ENCODE measurements at regions not wholly inside any gene's neighbourhood (a gene's known extent, or its start where the extent isn't known, plus 50 kb on each side); places are given as distances from the start of the nearest gene placed in this dataset.

- DNase-seq (ENCODE audit: low spot score): no peak
Observed at GRCh38 chr15:39125226-39125625, 455.7 kb upstream of the THBS1 start.

- peak; percentile 31 for DNase-seq (ENCODE audit: low spot score)
Observed at GRCh38 chr15:39125904-39126303, 455.0 kb upstream of the THBS1 start.

GRCh38 chr15:39127151-39127790, 453.6 kb upstream of the THBS1 start:
- DNase-seq (ENCODE audit: low spot score): no peak

- peak; percentile 83 for DNase-seq (ENCODE audit: low spot score)
Observed at GRCh38 chr15:39127925-39128617, 452.8 kb upstream of the THBS1 start.

- DNase-seq (ENCODE audit: low spot score): no peak
Observed at GRCh38 chr15:39128746-39129145, 452.1 kb upstream of the THBS1 start.

GRCh38 chr15:39130556-39131379, 450.1 kb upstream of the THBS1 start:
- no peak for DNase-seq (ENCODE audit: low spot score)

GRCh38 chr15:39131609-39132008, 449.3 kb upstream of the THBS1 start:
- no peak for DNase-seq (ENCODE audit: low spot score)

- DNase-seq (ENCODE audit: low spot score): no peak
Observed at GRCh38 chr15:39132070-39132469, 448.8 kb upstream of the THBS1 start.

GRCh38 chr15:39132954-39133600, 447.8 kb upstream of the THBS1 start:
- DNase-seq (ENCODE audit: low spot score): no peak

GRCh38 chr15:39134282-39134681, 446.6 kb upstream of the THBS1 start:
- DNase-seq (ENCODE audit: low spot score): no peak

- DNase-seq (ENCODE audit: low spot score): no peak
Observed at GRCh38 chr15:39135989-39136388, 444.9 kb upstream of the THBS1 start.

GRCh38 chr15:39139431-39140059, 441.3 kb upstream of the THBS1 start:
- no peak for DNase-seq (ENCODE audit: low spot score)

- peak; percentile 30 for DNase-seq (ENCODE audit: low spot score)
Observed at GRCh38 chr15:39140060-39140604, 440.7 kb upstream of the THBS1 start.

- DNase-seq (ENCODE audit: low spot score): no peak
Observed at GRCh38 chr15:39142500-39142899, 438.4 kb upstream of the THBS1 start.

- no peak for DNase-seq (ENCODE audit: low spot score)
Observed at GRCh38 chr15:39143479-39143878, 437.4 kb upstream of the THBS1 start.

GRCh38 chr15:39144051-39144450, 436.8 kb upstream of the THBS1 start:
- no peak for DNase-seq (ENCODE audit: low spot score)

GRCh38 chr15:39144613-39145499, 436.0 kb upstream of the THBS1 start:
- no peak for DNase-seq (ENCODE audit: low spot score)

GRCh38 chr15:39145854-39146625, 434.8 kb upstream of the THBS1 start:
- DNase-seq (ENCODE audit: low spot score): no peak

- no peak for DNase-seq (ENCODE audit: low spot score)
Observed at GRCh38 chr15:39149636-39150150, 431.2 kb upstream of the THBS1 start.

GRCh38 chr15:39151545-39151944, 429.3 kb upstream of the THBS1 start:
- DNase-seq (ENCODE audit: low spot score): no peak

Data from SW480 (cell line).